Naive thymus-derived CD4-positive, alpha-beta T cell (primary cell): ENCODE measurements at regions not wholly inside any gene's neighbourhood (a gene's known extent, or its start where the extent isn't known, plus 50 kb on each side); places are given as distances from the start of the nearest gene placed in this dataset.

Source experiments
- ATAC-seq: fragments of 150-1000 bp; cut with Tn5 transposase; 2 replicates; pipeline ENCODE4 v1.10.0; 2021; ENCODE audit warnings: mild to moderate bottlenecking, moderate library complexity
- CTCF ChIA-PET: fragments of 350-600 bp; sonication (Branson Sonifier 250); formaldehyde crosslinking; loops from one replicate; lab custom pipeline; 2021; ENCODE audit warnings: antibody characterized with exemption; lab: Charles Lee
- POLR2A ChIA-PET: fragments of 350-600 bp; sonication (Branson Sonifier 250); formaldehyde crosslinking; loops from one replicate; lab custom pipeline; 2021; ENCODE audit warnings: antibody characterized with exemption, inconsistent platforms; lab: Charles Lee
- DNase-seq, 9 donors: peaks; one replicate each; pipeline versions ENCODE4 v3.0.0 to v3.0.0-alpha.2; 2020 to 2022; ENCODE audit warnings: mixed read lengths in 1 of 9
- H3K27ac ChIP-seq: one replicate; pipeline ENCODE4 v1.7.0; 2013; ENCODE audit warnings: mild to moderate bottlenecking, low read depth, low read length, moderate library complexity
- H3K27me3 ChIP-seq, 2 donors: one replicate each; pipeline ENCODE4 v1.7.0; 2013; ENCODE audit warnings: low read length in 2 of 2, mild to moderate bottlenecking in 2 of 2, moderate library complexity in 2 of 2; ENCODE audit not compliant: control insufficient read depth in 2 of 2, insufficient read depth in 2 of 2
- H3K36me3 ChIP-seq, 3 experiments: 1 replicate in 2 of 3; 2 replicates in 1 of 3; pipeline ENCODE4 v1.7.0; 2013; ENCODE audit warnings: low read length in 3 of 3, mild to moderate bottlenecking in 3 of 3, moderate library complexity in 1 of 3; ENCODE audit not compliant: insufficient read depth in 3 of 3, control insufficient read depth in 2 of 3
- H3K4me1 ChIP-seq, 2 donors: one replicate each; pipeline ENCODE4 v1.7.0; 2013; ENCODE audit warnings: low read length in 2 of 2, mild to moderate bottlenecking in 2 of 2, moderate library complexity in 1 of 2; ENCODE audit not compliant: control insufficient read depth in 2 of 2, insufficient read depth in 2 of 2
- H3K4me3 ChIP-seq: 2 replicates; pipeline ENCODE4 v1.7.0; 2013; ENCODE audit warnings: mild to moderate bottlenecking, low read length
- H3K9me3 ChIP-seq, 3 experiments: 1 replicate in 2 of 3; 2 replicates in 1 of 3; pipeline ENCODE4 v1.7.0; 2013; ENCODE audit warnings: low read length in 3 of 3; ENCODE audit not compliant: control insufficient read depth in 2 of 3
- H3K27ac Mint-ChIP-seq, 9 donors: one replicate each; pipeline ENCODE4 v1.8.0; 2020 to 2022; ENCODE audit warnings: mixed read lengths in 9 of 9, mild to moderate bottlenecking in 8 of 9, moderate library complexity in 5 of 9, inconsistent platforms in 2 of 9
- H3K27me3 Mint-ChIP-seq, 5 donors: one replicate each; pipeline ENCODE4 v1.8.0; 2021 to 2022; ENCODE audit warnings: mixed read lengths in 5 of 5, mild to moderate bottlenecking in 1 of 5
- H3K36me3 Mint-ChIP-seq, 5 donors: one replicate each; pipeline ENCODE4 v1.8.0; 2020 to 2022; ENCODE audit warnings: mixed read lengths in 5 of 5, mild to moderate bottlenecking in 3 of 5, inconsistent platforms in 1 of 5
- H3K4me1 Mint-ChIP-seq, 7 donors: one replicate each; pipeline ENCODE4 v1.8.0; 2020 to 2022; ENCODE audit warnings: mixed read lengths in 7 of 7, mild to moderate bottlenecking in 3 of 7, inconsistent platforms in 1 of 7
- H3K4me3 Mint-ChIP-seq, 10 donors: one replicate each; pipeline ENCODE4 v1.8.0; 2020 to 2022; ENCODE audit warnings: mild to moderate bottlenecking in 10 of 10, mixed read lengths in 10 of 10, moderate library complexity in 6 of 10, inconsistent platforms in 2 of 10
- H3K9me3 Mint-ChIP-seq, 11 donors: one replicate each; pipeline ENCODE4 v1.8.0; 2020 to 2022; ENCODE audit warnings: mixed read lengths in 11 of 11, mild to moderate bottlenecking in 4 of 11, inconsistent platforms in 1 of 11, moderate library complexity in 1 of 11
- intact Hi-C, 2 donors: fragments of 100-400 bp; cut with micrococcal nuclease; formaldehyde crosslinking; loops; one replicate each; pipeline ENCODE4 v1.15.1; 2023

- ATAC-seq: no peak
- Mint-ChIP-seq H3K9me3 (peaks cover 0 to 5% (median 3%) of the 10 kb centered on the region in 11 donors), H3K27ac (no peak overlapping the region), H3K4me1 (no peaks in the 10 kb centered on the region), H3K36me3 (no peaks in the 10 kb centered on the region), H3K27me3 (peaks cover 0 to 13% (median 9%) of the 10 kb centered on the region in 5 donors), H3K4me3 (no peak overlapping the region)
- DNase-seq: no peak
- intact Hi-C loops: no loop called here
- H3K36me3 ChIP-seq: no peaks in the 10 kb centered on the region
- H3K4me1 ChIP-seq: no peaks in the 10 kb centered on the region
- no peaks in the 10 kb centered on the region for H3K27me3 ChIP-seq
- no peak overlapping the region for H3K4me3 ChIP-seq
- no peak overlapping the region for H3K27ac ChIP-seq
- CTCF ChIA-PET: interaction anchor here (0.6 kb wide), 1 partner anchor 854 kb away, joined by 3 read pairs; no protein-coding TSS in a partner anchor
- H3K9me3 ChIP-seq: no peaks in the 10 kb centered on the region
- POLR2A ChIA-PET: no interaction called here
Measured at GRCh38 chr2:215218587-215219577, 80.5 kb upstream of the ABCA12 start.

DNA sequence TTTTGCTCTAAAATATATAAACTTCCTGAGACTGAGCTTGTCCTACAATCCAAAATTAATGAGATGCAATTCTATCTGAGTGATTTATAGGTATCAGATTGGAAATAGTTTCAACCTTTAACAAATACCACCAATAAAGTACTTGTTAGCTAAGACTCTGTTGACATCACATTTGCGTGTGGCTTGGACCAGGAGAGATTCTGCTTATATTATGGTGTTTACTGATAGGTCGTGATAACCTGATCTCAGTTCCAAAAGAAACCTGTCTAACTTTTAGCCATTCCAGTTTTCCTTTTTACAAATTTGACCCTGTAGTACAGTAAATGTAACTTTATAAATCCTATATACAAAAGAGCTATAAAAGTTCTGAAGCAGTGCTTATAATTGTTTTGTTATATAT, 78.4 kb upstream of the ABCA12 start:
- Histone ChIP-seq H3K27me3 (no peaks in the 10 kb centered on the region), H3K4me1 (no peaks in the 10 kb centered on the region), H3K9me3 (no peaks in the 10 kb centered on the region), H3K27ac (no peak overlapping the region), H3K36me3 (no peaks in the 10 kb centered on the region), H3K4me3 (no peak overlapping the region)
- CTCF ChIA-PET: no interaction called here
- intact Hi-C loops: no loop called here
- H3K4me3 Mint-ChIP-seq: no peak overlapping the region
- H3K9me3 Mint-ChIP-seq: peaks cover 0 to 10% (median 4%) of the 10 kb centered on the region in 11 donors
- POLR2A ChIA-PET: no interaction called here
- ATAC-seq (no peak), DNase-seq (no peak)
- no peak overlapping the region for H3K27ac Mint-ChIP-seq
- H3K36me3 Mint-ChIP-seq: no peaks in the 10 kb centered on the region
- no peaks in the 10 kb centered on the region for H3K4me1 Mint-ChIP-seq
- peaks cover 0 to 13% (median 10%) of the 10 kb centered on the region in 5 donors for H3K27me3 Mint-ChIP-seq

DNA sequence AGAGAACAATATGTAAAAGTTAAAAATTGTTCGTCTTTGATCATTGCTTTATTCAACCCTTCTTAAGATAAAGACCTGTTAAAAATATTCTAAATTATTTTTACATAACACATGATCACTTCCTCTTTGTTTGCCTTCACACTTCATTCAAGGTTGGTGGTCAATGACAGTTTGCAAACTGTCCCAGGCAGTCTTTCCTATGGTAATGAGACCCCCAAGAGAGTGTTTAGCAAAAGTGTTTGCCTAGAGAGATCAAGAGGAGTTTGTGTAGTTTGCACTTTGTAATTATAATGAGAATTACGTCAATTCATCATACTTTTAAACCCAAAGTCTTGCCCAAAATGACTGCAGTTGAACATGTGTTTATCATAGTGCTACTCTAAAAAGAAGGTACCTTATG, 77.2 kb upstream of the ABCA12 start:
- H3K27me3 Mint-ChIP-seq: peaks cover 0 to 13% (median 10%) of the 10 kb centered on the region in 5 donors
- H3K27ac Mint-ChIP-seq: no peak overlapping the region
- ATAC-seq: no peak
- H3K4me3 Mint-ChIP-seq: no peak overlapping the region
- POLR2A ChIA-PET: no interaction called here
- Histone ChIP-seq H3K27ac (no peak overlapping the region), H3K36me3 (no peaks in the 10 kb centered on the region), H3K27me3 (no peaks in the 10 kb centered on the region), H3K4me3 (no peak overlapping the region), H3K4me1 (no peaks in the 10 kb centered on the region), H3K9me3 (no peaks in the 10 kb centered on the region)
- no peak for DNase-seq
- CTCF ChIA-PET: no interaction called here
- peaks cover 0 to 17% (median 3%) of the 10 kb centered on the region in 11 donors for H3K9me3 Mint-ChIP-seq
- intact Hi-C loops: no loop called here
- no peaks in the 10 kb centered on the region for H3K4me1 Mint-ChIP-seq
- H3K36me3 Mint-ChIP-seq: no peaks in the 10 kb centered on the region

- Histone ChIP-seq H3K36me3 (no peaks in the 10 kb centered on the region), H3K4me1 (no peaks in the 10 kb centered on the region), H3K27ac (no peak overlapping the region), H3K4me3 (no peak overlapping the region), H3K27me3 (no peaks in the 10 kb centered on the region), H3K9me3 (no peaks in the 10 kb centered on the region)
- H3K36me3 Mint-ChIP-seq: peaks cover 0 to 4% (median 0%) of the 10 kb centered on the region in 5 donors
- H3K27ac Mint-ChIP-seq: no peak overlapping the region
- DNase-seq (no peak), ATAC-seq (no peak)
- intact Hi-C loops: no loop called here
- H3K27me3 Mint-ChIP-seq: peaks cover 0 to 11% (median 0%) of the 10 kb centered on the region in 5 donors
- H3K9me3 Mint-ChIP-seq: peaks cover 1 to 36% (median 8%) of the 10 kb centered on the region in 11 donors
- ChIA-PET POLR2A (no interaction called here), CTCF (no interaction called here)
- H3K4me1 Mint-ChIP-seq: no peaks in the 10 kb centered on the region
- H3K4me3 Mint-ChIP-seq: no peak overlapping the region
Measured at GRCh38 chr2:215210082-215210481, 71.7 kb upstream of the ABCA12 start.

DNA sequence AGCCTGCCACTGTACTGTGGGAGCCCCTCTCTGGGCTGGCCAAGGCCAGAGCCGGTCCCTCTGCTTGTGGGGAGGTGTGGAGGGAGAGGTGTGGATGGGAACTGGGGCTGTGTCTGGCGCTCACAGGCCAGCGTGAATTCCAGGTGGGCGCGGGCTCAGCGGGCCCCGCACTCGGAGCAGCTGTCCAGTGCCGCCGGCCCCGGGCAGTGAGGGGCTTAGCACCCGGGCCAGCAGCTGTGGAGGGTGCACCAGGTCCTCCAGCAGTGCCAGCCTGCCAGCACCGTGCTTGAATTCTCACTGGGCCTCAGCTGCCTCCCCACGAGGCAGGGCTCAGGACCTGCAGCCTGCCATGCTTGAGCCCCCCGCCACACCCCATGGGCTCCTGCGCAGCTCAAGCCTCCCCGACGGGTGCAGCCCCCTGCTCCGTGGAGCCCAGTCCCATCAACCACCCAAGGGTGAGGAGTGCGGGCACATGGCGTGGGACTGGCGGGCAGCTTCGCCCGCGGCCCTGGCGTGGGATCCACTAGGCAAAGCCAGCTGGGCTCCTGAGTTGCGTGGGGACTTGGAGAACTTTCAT, 69.5 kb upstream of the ABCA12 start:
- no peak overlapping the region for H3K4me3 ChIP-seq
- Mint-ChIP-seq H3K27ac (no peak overlapping the region), H3K4me3 (no peak overlapping the region), H3K9me3 (peaks cover 1 to 33% (median 8%) of the 10 kb centered on the region in 11 donors), H3K27me3 (peaks cover 0 to 5% (median 0%) of the 10 kb centered on the region in 5 donors), H3K4me1 (no peaks in the 10 kb centered on the region), H3K36me3 (peaks cover 0 to 4% (median 0%) of the 10 kb centered on the region in 5 donors)
- DNase-seq (no peak), ATAC-seq (no peak)
- CTCF ChIA-PET: no interaction called here
- no peaks in the 10 kb centered on the region for H3K36me3 ChIP-seq
- H3K9me3 ChIP-seq: no peaks in the 10 kb centered on the region
- H3K27ac ChIP-seq: no peak overlapping the region
- intact Hi-C loops: no loop called here
- POLR2A ChIA-PET: no interaction called here
- no peaks in the 10 kb centered on the region for H3K4me1 ChIP-seq
- H3K27me3 ChIP-seq: no peaks in the 10 kb centered on the region

- Mint-ChIP-seq H3K9me3 (peaks cover 0 to 28% (median 8%) of the 10 kb centered on the region in 11 donors), H3K4me1 (no peaks in the 10 kb centered on the region), H3K27me3 (peaks cover 0 to 5% (median 0%) of the 10 kb centered on the region in 5 donors), H3K27ac (no peak overlapping the region), H3K36me3 (peaks cover 0 to 4% (median 0%) of the 10 kb centered on the region in 5 donors), H3K4me3 (no peak overlapping the region)
- DNase-seq (no peak), ATAC-seq (no peak)
- CTCF ChIA-PET: no interaction called here
- POLR2A ChIA-PET: no interaction called here
- no peaks in the 10 kb centered on the region for H3K27me3 ChIP-seq
- H3K27ac ChIP-seq: no peak overlapping the region
- intact Hi-C loops: no loop called here
- H3K9me3 ChIP-seq: no peaks in the 10 kb centered on the region
- no peak overlapping the region for H3K4me3 ChIP-seq
- H3K4me1 ChIP-seq: no peaks in the 10 kb centered on the region
- H3K36me3 ChIP-seq: no peaks in the 10 kb centered on the region
Measured at GRCh38 chr2:215207041-215207440, 68.6 kb upstream of the ABCA12 start.
